ENCODE measurements at regions not wholly inside any gene's neighbourhood (a gene's known extent, or its start where the extent isn't known, plus 50 kb on each side); places are given as distances from the start of the nearest gene placed in this dataset.

GRCh38 chr12:125657681-125658080, 592.4 kb downstream of the AACS start (continued):
- TF ChIP-seq CTBP2 (IDR thresholded peaks at IDR 0.05; ENCODE audit: borderline replicate concordance, insufficient read depth, insufficient read length, low read length) (no peak), JUND (IDR thresholded peaks at IDR 0.05; ENCODE audit: low read length) (no peak), MAFK (IDR thresholded peaks at IDR 0.05; ENCODE audit: low read depth, low read length) (no peak), TCF12 (IDR thresholded peaks at IDR 0.05; ENCODE audit: low read depth, low read length) (no peak)
